K562 (cell line): ENCODE measurements at regions not wholly inside any gene's neighbourhood (a gene's known extent, or its start where the extent isn't known, plus 50 kb on each side); places are given as distances from the start of the nearest gene placed in this dataset.

Experiments used
- ATAC-seq: fragments of 200-7000 bp; cut with Tn5 transposase; 3 replicates; pipeline ENCODE4 v1.9.1; 2020; ENCODE audit warnings: moderate library complexity
- BruUV-seq: library from RNA; stranded (reverse); fragments of 400-500 nt; replicated peaks from 2 replicates; lab custom pipeline; 2021; lab: Mats Ljungman, UMichigan
- CTCF ChIA-PET: fragments of 300-600 bp; formaldehyde crosslinking; extraction: SDS; loops from one replicate; lab custom pipeline; 2021; ENCODE audit warnings: low intra/inter-chr PET ratio; lab: Yijun Ruan, JAX
- POLR2A ChIA-PET: fragments of 300-600, 350-650 bp; sonication (Branson Sonifier 250); formaldehyde crosslinking; extraction: SDS; loops from one replicate; lab custom pipeline; 2021; ENCODE audit warnings: antibody characterized with exemption, inconsistent platforms; lab: Yijun Ruan, JAX
- DNase-seq, 4 experiments: peaks; one replicate each; pipeline versions ENCODE4 v3.0.0 to v3.0.0-alpha.2; 2011 to 2018; ENCODE audit warnings: low spot score in 3 of 4, mixed read lengths in 3 of 4; ENCODE audit errors: extremely low read depth in 1 of 4
- FAIRE-seq: peaks from 2 replicates; lab custom pipeline; 2011; peaks lifted over from hg19 to GRCh38; lab: Jason Lieb, UNC
- H2AFZ ChIP-seq: 2 replicates; pipeline ENCODE4 v1.6.0; 2011; ENCODE audit warnings: low read depth, low read length, control low read depth, inconsistent platforms
- H3K27ac ChIP-seq: fragments of 200-600 bp; 3 replicates; pipeline ENCODE4 v1.8.0; 2011; ENCODE audit warnings: low read depth, mild to moderate bottlenecking, control low read depth, inconsistent platforms, low read length, moderate library complexity, mixed read lengths; ENCODE audit errors: extremely low read depth
- H3K27me3 ChIP-seq, 2 experiments: fragments of 300-600 bp in 1 of 2; 2 replicates in 1 of 2; 3 replicates in 1 of 2; pipeline versions ENCODE4 v1.6.0 to v1.8.0; 2011; ENCODE audit warnings: inconsistent platforms in 2 of 2, low read length in 2 of 2, mild to moderate bottlenecking in 1 of 2, mixed read lengths in 1 of 2, moderate library complexity in 1 of 2; ENCODE audit not compliant: control insufficient read depth in 2 of 2, insufficient read depth in 2 of 2
- H3K36me3 ChIP-seq: fragments of 300-600 bp; 3 replicates; pipeline ENCODE4 v1.8.0; 2011; ENCODE audit warnings: mild to moderate bottlenecking, low read length, inconsistent platforms; ENCODE audit not compliant: control insufficient read depth, insufficient read depth
- H3K4me1 ChIP-seq, 2 experiments: fragments of 200-600 bp in 1 of 2; replicated peaks in 1 of 2; 2 replicates in 1 of 2; 3 replicates in 1 of 2; pipeline versions ENCODE4 v1.5.1 to v1.8.0; 2011; ENCODE audit warnings: inconsistent platforms in 2 of 2, low read length in 2 of 2, mild to moderate bottlenecking in 1 of 2, mixed read lengths in 1 of 2, moderate library complexity in 1 of 2; ENCODE audit not compliant: control insufficient read depth in 2 of 2, insufficient read depth in 2 of 2
- H3K4me2 ChIP-seq: 2 replicates; pipeline ENCODE4 v1.6.1; 2011; ENCODE audit warnings: low read length, control low read depth, inconsistent platforms, mixed read lengths; ENCODE audit not compliant: insufficient read depth
- H3K4me3 ChIP-seq: fragments of 200-600 bp; sonication (generic), shearing (Covaris generic); 2 replicates; pipeline ENCODE4 v1.5.1; 2016; ENCODE audit warnings: control low read depth, inconsistent platforms
- H3K79me2 ChIP-seq: fragments of 200-600 bp; 3 replicates; pipeline ENCODE4 v1.8.0; 2011; ENCODE audit warnings: low read length, inconsistent platforms; ENCODE audit not compliant: control insufficient read depth, insufficient read depth
- H3K9ac ChIP-seq, 2 experiments: 2 replicates each; pipeline versions ENCODE4 v1.6.0 to v1.6.1; 2011; ENCODE audit warnings: low read depth in 2 of 2, low read length in 2 of 2, control low read depth in 1 of 2, inconsistent platforms in 1 of 2, mild to moderate bottlenecking in 1 of 2, mixed read lengths in 1 of 2; ENCODE audit not compliant: insufficient read depth in 1 of 2
- H3K9me1 ChIP-seq: one replicate; pipeline ENCODE4 v1.6.0; 2011; ENCODE audit warnings: inconsistent platforms, mild to moderate bottlenecking, low read length, moderate library complexity; ENCODE audit not compliant: control insufficient read depth, insufficient read depth
- H3K9me3 ChIP-seq: replicated peaks from 2 replicates; pipeline ENCODE4 v1.5.1; 2011; ENCODE audit warnings: low read depth, low read length, inconsistent platforms; ENCODE audit not compliant: control insufficient read depth, insufficient read depth
- H4K20me1 ChIP-seq: replicated peaks from 2 replicates; pipeline ENCODE4 v1.6.1; 2011; ENCODE audit warnings: low read length, inconsistent platforms, mixed read lengths; ENCODE audit not compliant: control insufficient read depth, insufficient read depth
- ARHGAP35 ChIP-seq: fragments of 450-650 bp; IDR thresholded peaks from 2 replicates; pipeline ENCODE4 v1.6.1; 2018; ENCODE audit not compliant: partially characterized antibody
- ARID2 ChIP-seq: fragments of 450-650 bp; IDR thresholded peaks from 2 replicates; pipeline ENCODE4 v1.6.1; 2017; ENCODE audit warnings: antibody characterized with exemption, mild to moderate bottlenecking
- FOXJ2 ChIP-seq: fragments of 200-800 bp; sonication (Bioruptor generic); IDR thresholded peaks from 2 replicates; pipeline ENCODE4 v1.6.1; 2016; ENCODE audit warnings: missing genetic modification characterization, missing compliant biosample characterization
- KAT7 ChIP-seq: sonication (generic); formaldehyde crosslinking; IDR thresholded peaks from 2 replicates; pipeline ENCODE4 v1.8.0; 2022; ENCODE audit warnings: missing genetic modification reagents, mild to moderate bottlenecking, borderline replicate concordance
- NELFE ChIP-seq: IDR thresholded peaks from 2 replicates; pipeline ENCODE4 v1.6.1; 2011; ENCODE audit warnings: mild to moderate bottlenecking; ENCODE audit not compliant: insufficient read depth, insufficient read length
- PHF20 ChIP-seq: fragments of 450-650 bp; IDR thresholded peaks from 2 replicates; pipeline ENCODE4 v1.6.1; 2018; ENCODE audit not compliant: partially characterized antibody
- RBBP5 ChIP-seq: fragments of 200-600 bp; sonication (generic); IDR thresholded peaks from 2 replicates; pipeline ENCODE4 v1.6.1; 2012; ENCODE audit warnings: borderline replicate concordance, mild to moderate bottlenecking, low read length, control low read depth, inconsistent platforms; ENCODE audit not compliant: insufficient read depth, poor library complexity, severe bottlenecking
- SIX5 ChIP-seq, 2 experiments: IDR thresholded peaks; 2 replicates each; pipeline ENCODE4 v1.6.1; 2011; ENCODE audit warnings: low read length in 2 of 2, borderline replicate concordance in 1 of 2, low read depth in 1 of 2, mild to moderate bottlenecking in 1 of 2, moderate library complexity in 1 of 2; ENCODE audit not compliant: insufficient read depth in 1 of 2
- U2AF2 ChIP-seq: fragments of 200-400 bp; formaldehyde crosslinking; optimal IDR thresholded peaks from 2 replicates; pipeline ENCODE3; 2017; ENCODE audit warnings: low read depth, mild to moderate bottlenecking, low read length
- ZNF41 ChIP-seq: fragments of 250-450 bp; sonication (Bioruptor Pico); conservative IDR thresholded peaks from 2 replicates; pipeline ENCODE4 v1.4.0; 2020; ENCODE audit warnings: mild to moderate bottlenecking
- ZNF445 ChIP-seq: fragments of 250-450 bp; sonication (Bioruptor Pico); IDR thresholded peaks from 2 replicates; pipeline ENCODE4 v1.4.0; 2020; ENCODE audit warnings: low read depth, mild to moderate bottlenecking, moderate library complexity
- ZNF589 ChIP-seq: fragments of 200-800 bp; sonication (Bioruptor generic); IDR thresholded peaks from 2 replicates; pipeline ENCODE4 v1.6.1; 2016; ENCODE audit warnings: low read depth, missing genetic modification characterization, missing compliant biosample characterization
- ZNF76 ChIP-seq: fragments of 250-450 bp; sonication (Bioruptor Pico); IDR thresholded peaks from 2 replicates; pipeline ENCODE4 v1.4.0; 2020; ENCODE audit warnings: mild to moderate bottlenecking, moderate library complexity, borderline replicate concordance
- ZSCAN32 ChIP-seq: fragments of 450-650 bp; formaldehyde crosslinking; IDR thresholded peaks from 2 replicates; pipeline ENCODE4 v1.4.0; 2020; ENCODE audit warnings: mild to moderate bottlenecking, moderate library complexity
- WGBS: fragments of 100-300 bp; shearing (Covaris generic); methylation state at CpG from one replicate; pipeline ENCODE4 v1.1.6; 2016; ENCODE audit warnings: low coverage, mixed read lengths; ENCODE audit not compliant: insufficient coverage; ENCODE audit errors: missing lambda C conversion rate; 5-methylcytosine and 5-hydroxymethylcytosine counted together
- in situ Hi-C: fragments of 300-500 bp; cut with MboI; formaldehyde crosslinking; loops from 4 replicates; pipeline ENCODE4 v1.15.0; 2018; ENCODE audit warnings: inconsistent platforms, mixed read lengths
- intact Hi-C: fragments of 100-400 bp; cut with micrococcal nuclease; formaldehyde crosslinking; loops from 2 replicates; pipeline ENCODE4 v1.14.2; 2022
- TF ChIP-seq, protein P1 (sequence below): fragments of 450-650 bp; IDR thresholded peaks from 2 replicates; pipeline ENCODE4 v1.6.1; 2014; ENCODE audit warnings: low read depth, mild to moderate bottlenecking, moderate library complexity, borderline replicate concordance
- TF ChIP-seq, protein P2 (sequence below): sonication (generic); formaldehyde crosslinking; IDR thresholded peaks from 2 replicates; pipeline ENCODE4 v1.8.0; 2022; ENCODE audit warnings: missing genetic modification reagents, mild to moderate bottlenecking, borderline replicate concordance
- TF ChIP-seq, protein P3 (sequence below): sonication (generic); formaldehyde crosslinking; IDR thresholded peaks from 2 replicates; pipeline ENCODE4 v1.8.1; 2023; ENCODE audit warnings: mild to moderate bottlenecking, missing genetic modification reagents, moderate library complexity
- TF ChIP-seq, protein P4 (sequence below): sonication (generic); formaldehyde crosslinking; IDR thresholded peaks from 2 replicates; pipeline ENCODE4 v1.8.0; 2022; ENCODE audit warnings: missing genetic modification reagents, mild to moderate bottlenecking, moderate library complexity, borderline replicate concordance

DNA sequence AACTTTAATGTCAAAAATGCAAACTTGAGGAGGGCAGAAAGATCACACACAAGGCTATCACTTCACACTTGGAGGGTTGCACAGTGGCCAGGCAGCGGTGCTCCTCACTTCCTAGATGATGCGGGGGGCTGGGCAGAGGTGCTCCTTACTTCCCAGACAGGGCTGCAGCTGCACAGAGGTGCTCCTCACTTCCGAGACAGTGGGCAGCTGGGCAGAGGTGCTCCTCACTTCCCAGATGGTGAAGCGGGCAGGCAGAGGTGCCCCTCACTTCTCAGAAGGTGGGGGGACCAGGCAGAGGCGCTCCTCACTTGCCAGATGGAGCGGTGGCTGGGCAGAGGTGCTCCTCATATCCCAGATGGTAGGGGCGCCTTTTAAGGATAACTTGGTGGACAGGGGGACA, 423.2 kb upstream of the RORB start:
- Histone ChIP-seq H4K20me1 (no peaks in the 10 kb centered on the region), H3K9me1 (no peaks in the 10 kb centered on the region), H2AFZ (no peak overlapping the region), H3K36me3 (no peaks in the 10 kb centered on the region), H3K27ac (no peak overlapping the region), H3K79me2 (no peaks in the 10 kb centered on the region), H3K27me3 (no peaks in the 10 kb centered on the region), H3K4me3 (no peak overlapping the region), H3K9ac (no peak overlapping the region), H3K4me1 (no peaks in the 10 kb centered on the region), H3K9me3 (no peaks in the 10 kb centered on the region), H3K4me2 (no peak overlapping the region)
- TF ChIP-seq, protein P1, sequence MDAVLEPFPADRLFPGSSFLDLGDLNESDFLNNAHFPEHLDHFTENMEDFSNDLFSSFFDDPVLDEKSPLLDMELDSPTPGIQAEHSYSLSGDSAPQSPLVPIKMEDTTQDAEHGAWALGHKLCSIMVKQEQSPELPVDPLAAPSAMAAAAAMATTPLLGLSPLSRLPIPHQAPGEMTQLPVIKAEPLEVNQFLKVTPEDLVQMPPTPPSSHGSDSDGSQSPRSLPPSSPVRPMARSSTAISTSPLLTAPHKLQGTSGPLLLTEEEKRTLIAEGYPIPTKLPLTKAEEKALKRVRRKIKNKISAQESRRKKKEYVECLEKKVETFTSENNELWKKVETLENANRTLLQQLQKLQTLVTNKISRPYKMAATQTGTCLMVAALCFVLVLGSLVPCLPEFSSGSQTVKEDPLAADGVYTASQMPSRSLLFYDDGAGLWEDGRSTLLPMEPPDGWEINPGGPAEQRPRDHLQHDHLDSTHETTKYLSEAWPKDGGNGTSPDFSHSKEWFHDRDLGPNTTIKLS: no peak
- TF ChIP-seq SIX5 (IDR thresholded peaks at IDR 0.05; ENCODE audit: borderline replicate concordance in 1 of 2, insufficient read depth in 1 of 2, low read depth in 1 of 2, low read length in 2 of 2) (no peak), PHF20 (no peak), NELFE (no peak), ZNF76 (CRISPR knock-in tag) (no peak), FOXJ2 (tag) (no peak), ARID2 (no peak), ZNF41 (CRISPR knock-in tag) (no peak), KAT7 (CRISPR knock-in tag) (no peak), U2AF2 (no peak), ARHGAP35 (no peak), RBBP5 (no peak), ZNF589 (CRISPR knock-in tag) (no peak), ZNF445 (CRISPR knock-in tag) (no peak), ZSCAN32 (CRISPR knock-in tag) (no peak)
- TF ChIP-seq, protein P2, sequence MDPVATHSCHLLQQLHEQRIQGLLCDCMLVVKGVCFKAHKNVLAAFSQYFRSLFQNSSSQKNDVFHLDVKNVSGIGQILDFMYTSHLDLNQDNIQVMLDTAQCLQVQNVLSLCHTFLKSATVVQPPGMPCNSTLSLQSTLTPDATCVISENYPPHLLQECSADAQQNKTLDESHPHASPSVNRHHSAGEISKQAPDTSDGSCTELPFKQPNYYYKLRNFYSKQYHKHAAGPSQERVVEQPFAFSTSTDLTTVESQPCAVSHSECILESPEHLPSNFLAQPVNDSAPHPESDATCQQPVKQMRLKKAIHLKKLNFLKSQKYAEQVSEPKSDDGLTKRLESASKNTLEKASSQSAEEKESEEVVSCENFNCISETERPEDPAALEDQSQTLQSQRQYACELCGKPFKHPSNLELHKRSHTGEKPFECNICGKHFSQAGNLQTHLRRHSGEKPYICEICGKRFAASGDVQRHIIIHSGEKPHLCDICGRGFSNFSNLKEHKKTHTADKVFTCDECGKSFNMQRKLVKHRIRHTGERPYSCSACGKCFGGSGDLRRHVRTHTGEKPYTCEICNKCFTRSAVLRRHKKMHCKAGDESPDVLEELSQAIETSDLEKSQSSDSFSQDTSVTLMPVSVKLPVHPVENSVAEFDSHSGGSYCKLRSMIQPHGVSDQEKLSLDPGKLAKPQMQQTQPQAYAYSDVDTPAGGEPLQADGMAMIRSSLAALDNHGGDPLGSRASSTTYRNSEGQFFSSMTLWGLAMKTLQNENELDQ (CRISPR knock-in tag): no peak
- TF ChIP-seq, protein P3, sequence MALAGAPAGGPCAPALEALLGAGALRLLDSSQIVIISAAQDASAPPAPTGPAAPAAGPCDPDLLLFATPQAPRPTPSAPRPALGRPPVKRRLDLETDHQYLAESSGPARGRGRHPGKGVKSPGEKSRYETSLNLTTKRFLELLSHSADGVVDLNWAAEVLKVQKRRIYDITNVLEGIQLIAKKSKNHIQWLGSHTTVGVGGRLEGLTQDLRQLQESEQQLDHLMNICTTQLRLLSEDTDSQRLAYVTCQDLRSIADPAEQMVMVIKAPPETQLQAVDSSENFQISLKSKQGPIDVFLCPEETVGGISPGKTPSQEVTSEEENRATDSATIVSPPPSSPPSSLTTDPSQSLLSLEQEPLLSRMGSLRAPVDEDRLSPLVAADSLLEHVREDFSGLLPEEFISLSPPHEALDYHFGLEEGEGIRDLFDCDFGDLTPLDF (CRISPR knock-in tag): no peak
- TF ChIP-seq, protein P4, sequence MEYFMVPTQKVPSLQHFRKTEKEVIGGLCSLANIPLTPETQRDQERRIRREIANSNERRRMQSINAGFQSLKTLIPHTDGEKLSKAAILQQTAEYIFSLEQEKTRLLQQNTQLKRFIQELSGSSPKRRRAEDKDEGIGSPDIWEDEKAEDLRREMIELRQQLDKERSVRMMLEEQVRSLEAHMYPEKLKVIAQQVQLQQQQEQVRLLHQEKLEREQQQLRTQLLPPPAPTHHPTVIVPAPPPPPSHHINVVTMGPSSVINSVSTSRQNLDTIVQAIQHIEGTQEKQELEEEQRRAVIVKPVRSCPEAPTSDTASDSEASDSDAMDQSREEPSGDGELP (CRISPR knock-in tag): no peak
- intact Hi-C loops (no loop called here), in situ Hi-C loops (no loop called here)
- FAIRE-seq (no peak), ATAC-seq (no peak), DNase-seq (no peak)
- WGBS: 0% methylated on average over 7 of the region's 7 CpGs
- POLR2A ChIA-PET: no interaction called here
- CTCF ChIA-PET: no interaction called here
- no TSS peak for BruUV-seq
